ENCODE measurements at regions not wholly inside any gene's neighbourhood (a gene's known extent, or its start where the extent isn't known, plus 50 kb on each side); places are given as distances from the start of the nearest gene placed in this dataset.

GRCh38 chr7:84904561-84904960, 282.3 kb downstream of the SEMA3D start:
- TF ChIP-seq GATA3 (IDR thresholded peaks at IDR 0.05; ENCODE audit: low read depth, low read length) (no peak), GATA2 (IDR thresholded peaks at IDR 0.05; ENCODE audit: low read depth, low read length) (no peak)

GRCh38 chr7:84901366-84901765, 285.5 kb downstream of the SEMA3D start:
- TF ChIP-seq GATA2 (IDR thresholded peaks at IDR 0.05; ENCODE audit: low read depth, low read length) (no peak), GATA3 (IDR thresholded peaks at IDR 0.05; ENCODE audit: low read depth, low read length) (no peak)

GRCh38 chr7:84900215-84900614, 286.6 kb downstream of the SEMA3D start:
- TF ChIP-seq GATA2 (IDR thresholded peaks at IDR 0.05; ENCODE audit: low read depth, low read length), result no peak
- no peak for TF ChIP-seq GATA3 (IDR thresholded peaks at IDR 0.05; ENCODE audit: low read depth, low read length)

DNA sequence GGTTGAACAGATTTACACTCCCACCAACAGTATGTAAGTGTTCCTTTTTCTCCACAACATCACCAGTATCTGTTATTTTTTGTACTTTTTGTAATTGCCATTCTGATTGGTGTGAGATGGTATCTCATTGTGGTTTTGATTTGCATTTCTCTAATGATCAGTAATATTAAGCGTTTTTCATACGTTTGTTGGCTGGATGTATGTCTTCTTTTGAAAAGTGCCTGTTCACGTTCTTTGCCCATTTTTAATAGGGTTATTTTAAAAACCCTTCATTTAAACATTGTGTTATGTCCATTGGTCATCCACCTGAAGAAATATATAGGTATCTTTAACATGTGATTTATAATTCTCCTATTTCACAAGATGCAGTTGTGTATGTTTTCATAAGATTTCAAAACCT, 291.3 kb downstream of the SEMA3D start:
- TF ChIP-seq GATA2 (IDR thresholded peaks at IDR 0.05; ENCODE audit: low read depth, low read length), result no peak
- no peak for TF ChIP-seq GATA3 (IDR thresholded peaks at IDR 0.05; ENCODE audit: low read depth, low read length)

- TF ChIP-seq GATA2 (IDR thresholded peaks at IDR 0.05; ENCODE audit: low read depth, low read length) (no peak), GATA3 (IDR thresholded peaks at IDR 0.05; ENCODE audit: low read depth, low read length) (no peak)
Observed at GRCh38 chr7:84879570-84880325, 307.1 kb downstream of the SEMA3D start.

DNA sequence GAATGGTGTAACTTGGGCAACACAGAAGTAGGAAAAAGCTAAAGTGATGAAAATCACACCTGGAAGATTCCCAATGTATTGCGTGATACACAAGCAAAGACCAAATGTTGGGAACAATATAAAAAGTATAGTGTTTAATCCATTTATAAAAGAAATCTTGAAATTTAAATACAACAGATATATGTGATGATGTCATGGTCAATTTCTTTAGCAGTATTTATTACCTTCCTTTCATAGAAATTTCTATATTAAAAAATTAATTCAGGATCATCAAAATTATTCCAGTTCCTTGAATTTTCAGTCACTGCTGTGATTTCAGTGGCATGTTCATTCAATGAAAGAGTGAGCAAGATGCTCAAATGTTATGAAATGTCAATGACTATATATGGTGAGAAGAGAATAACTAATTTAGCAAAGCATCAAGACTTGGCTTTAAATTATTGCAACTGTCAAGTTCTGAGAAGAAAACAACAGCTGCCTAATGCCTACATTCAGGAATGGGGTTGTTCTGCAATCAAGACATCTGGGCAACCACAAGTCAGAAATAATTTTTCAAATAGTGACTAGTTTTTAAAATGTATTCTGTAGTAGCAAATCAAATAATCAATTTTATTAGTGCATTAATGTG, 308.8 kb downstream of the SEMA3D start:
- TF ChIP-seq GATA2 (IDR thresholded peaks at IDR 0.05; ENCODE audit: low read depth, low read length), result no peak
- TF ChIP-seq GATA3 (IDR thresholded peaks at IDR 0.05; ENCODE audit: low read depth, low read length), result no peak

DNA sequence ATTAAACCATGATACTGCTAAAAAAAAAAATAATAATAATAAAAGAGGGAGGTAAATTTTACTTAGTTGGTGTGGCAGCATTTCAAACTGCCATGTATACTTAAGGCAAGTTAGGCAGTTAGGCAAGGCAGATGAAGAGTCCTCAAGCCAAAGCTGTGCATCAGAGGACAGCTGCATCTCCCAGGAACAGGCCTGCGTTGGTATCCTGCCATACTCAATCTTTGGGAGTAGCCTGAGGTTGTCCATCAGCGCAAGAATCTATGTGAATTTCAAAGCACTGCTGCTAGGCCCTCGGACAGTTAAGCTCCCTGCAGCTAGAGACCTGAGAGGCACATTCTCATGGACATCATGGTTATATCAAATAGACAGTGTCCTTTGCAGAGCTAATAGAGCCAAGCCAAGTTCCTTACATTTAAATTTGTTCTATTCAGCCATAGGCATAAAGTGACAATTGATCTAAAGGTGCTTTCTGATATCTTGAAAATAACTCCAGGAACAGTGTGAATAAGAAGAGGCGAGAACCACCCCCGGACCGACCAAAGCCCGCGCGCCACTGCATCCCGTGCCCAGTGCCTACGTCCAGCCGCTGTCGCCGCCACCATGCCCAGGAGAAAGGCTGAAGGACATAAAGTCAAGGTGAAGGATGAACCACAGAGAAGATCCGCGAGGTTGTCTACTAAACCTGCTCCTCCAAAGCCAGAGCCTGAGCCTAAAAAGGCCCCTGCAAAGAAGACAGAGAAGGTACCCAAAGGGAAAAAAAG, 310.6 kb downstream of the SEMA3D start:
- TF ChIP-seq GATA2 (IDR thresholded peaks at IDR 0.05; ENCODE audit: low read depth, low read length), result no peak
- no peak for TF ChIP-seq GATA3 (IDR thresholded peaks at IDR 0.05; ENCODE audit: low read depth, low read length)

DNA sequence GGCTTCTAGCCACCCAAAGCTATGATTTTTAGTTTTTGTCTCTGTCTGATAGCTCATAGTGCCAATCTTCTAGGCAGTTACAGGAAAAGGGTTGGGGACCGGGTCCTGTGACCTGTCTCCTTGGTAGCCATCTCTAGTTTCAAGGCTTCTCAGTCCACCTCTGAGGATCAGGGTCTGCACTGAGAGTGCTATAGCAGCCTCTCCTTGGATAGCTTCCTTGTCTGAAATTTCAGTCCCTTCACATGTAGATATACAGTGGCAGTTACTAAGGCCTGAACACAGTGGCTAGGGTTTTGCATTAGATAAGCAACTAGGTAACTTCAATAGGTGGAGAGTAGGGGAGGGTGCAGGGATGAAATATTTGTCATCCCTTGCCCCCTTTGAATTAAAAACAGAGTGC, 321.3 kb downstream of the SEMA3D start:
- TF ChIP-seq GATA2 (IDR thresholded peaks at IDR 0.05; ENCODE audit: low read depth, low read length) (no peak), GATA3 (IDR thresholded peaks at IDR 0.05; ENCODE audit: low read depth, low read length) (no peak)

GRCh38 chr7:84857336-84857735, 329.5 kb downstream of the SEMA3D start:
- TF ChIP-seq GATA2 (IDR thresholded peaks at IDR 0.05; ENCODE audit: low read depth, low read length) (no peak), GATA3 (IDR thresholded peaks at IDR 0.05; ENCODE audit: low read depth, low read length) (no peak)

DNA sequence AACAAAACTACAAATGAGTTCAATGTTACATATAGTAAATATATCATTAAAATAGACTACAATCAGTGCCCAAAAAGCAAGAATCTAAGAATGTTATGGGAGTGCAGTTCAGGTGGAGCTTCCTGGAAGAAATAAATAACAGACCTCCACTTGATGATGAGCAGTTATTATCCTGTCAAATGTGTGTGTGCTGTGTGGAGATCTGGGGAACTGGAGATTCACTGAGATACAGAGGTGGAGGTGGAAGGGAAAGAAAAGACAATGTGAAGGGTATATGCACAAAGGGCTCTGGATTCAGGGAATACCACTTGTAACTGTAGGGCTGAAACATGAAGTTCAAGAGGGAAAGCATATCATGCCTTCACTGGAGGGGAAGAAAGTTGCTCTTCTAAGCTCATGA, 331.1 kb downstream of the SEMA3D start:
- TF ChIP-seq GATA2 (IDR thresholded peaks at IDR 0.05; ENCODE audit: low read depth, low read length) (no peak), GATA3 (IDR thresholded peaks at IDR 0.05; ENCODE audit: low read depth, low read length) (no peak)

DNA sequence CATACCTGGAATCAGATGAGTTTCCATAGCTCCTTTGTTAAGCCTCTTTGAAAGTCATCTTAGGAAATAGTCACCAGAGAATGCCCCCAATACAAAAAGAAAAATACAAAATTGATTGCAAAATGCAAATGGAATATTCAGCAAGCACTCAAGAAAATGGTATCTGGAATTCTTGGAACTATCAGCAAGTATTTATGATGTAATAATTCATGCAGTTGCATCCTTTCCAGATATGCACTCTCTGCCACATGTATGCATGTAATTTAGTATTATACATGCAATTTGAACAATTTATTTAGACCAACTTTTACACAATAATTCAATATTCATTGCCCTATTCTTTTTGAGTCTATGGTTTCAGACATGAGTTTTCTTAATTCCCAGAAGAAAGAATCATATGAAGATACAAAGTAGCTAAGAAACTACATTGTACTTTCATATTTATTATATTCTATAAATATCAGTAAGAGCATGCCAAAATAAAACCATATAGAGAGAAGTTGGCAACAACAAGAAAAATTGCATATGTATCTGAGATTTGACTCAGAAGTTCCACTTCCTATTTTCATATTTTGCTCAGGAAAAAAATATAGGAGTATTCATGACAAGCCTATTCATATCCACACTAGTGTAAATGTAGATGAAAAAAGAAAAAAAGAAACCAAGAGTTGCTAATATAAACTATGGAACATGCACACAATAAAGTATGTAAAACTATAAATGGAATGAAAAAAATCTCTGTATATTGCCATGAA, 338.5 kb downstream of the SEMA3D start:
- TF ChIP-seq GATA3 (IDR thresholded peaks at IDR 0.05; ENCODE audit: low read depth, low read length), result no peak
- no peak for TF ChIP-seq GATA2 (IDR thresholded peaks at IDR 0.05; ENCODE audit: low read depth, low read length)

DNA sequence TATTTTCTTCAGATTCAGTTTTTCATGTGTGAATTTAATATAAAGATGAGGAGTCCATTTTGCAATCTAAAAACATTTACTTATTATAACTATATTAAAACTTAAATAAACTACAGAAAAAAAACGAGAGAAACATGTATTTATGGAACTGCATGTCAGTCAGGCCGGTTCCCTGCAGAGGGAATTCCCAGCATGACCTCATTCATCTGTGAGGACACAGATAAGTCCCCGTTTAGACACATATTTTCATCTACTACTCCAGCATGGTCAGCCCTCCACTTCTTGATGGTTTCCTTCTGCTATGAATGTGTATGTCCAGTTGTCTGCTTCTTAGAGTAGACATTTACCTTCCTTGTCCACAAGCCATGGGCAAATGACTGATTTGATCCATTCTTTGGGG, 339.1 kb downstream of the SEMA3D start:
- TF ChIP-seq GATA2 (IDR thresholded peaks at IDR 0.05; ENCODE audit: low read depth, low read length) (no peak), GATA3 (IDR thresholded peaks at IDR 0.05; ENCODE audit: low read depth, low read length) (no peak)

DNA sequence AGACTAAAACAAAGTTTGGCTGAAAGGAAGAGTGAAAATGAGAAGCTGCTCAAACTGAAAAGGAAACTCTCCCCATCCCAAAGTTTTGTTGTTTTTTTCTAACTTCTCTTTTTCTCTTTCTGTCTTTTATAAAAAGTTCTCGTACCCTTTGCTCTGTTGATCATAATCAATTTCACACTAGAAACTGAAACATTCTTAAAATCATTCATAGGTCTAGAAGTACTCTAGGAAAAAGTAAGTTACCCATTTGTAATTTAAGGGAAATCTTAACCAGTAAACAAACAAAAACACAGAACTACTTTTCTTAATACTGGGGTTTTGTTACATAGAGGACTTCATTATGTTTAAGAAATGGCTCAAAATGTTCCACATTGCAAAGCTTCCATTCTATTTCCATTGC, 339.8 kb downstream of the SEMA3D start:
- TF ChIP-seq GATA3 (IDR thresholded peaks at IDR 0.05; ENCODE audit: low read depth, low read length), result no peak
- no peak for TF ChIP-seq GATA2 (IDR thresholded peaks at IDR 0.05; ENCODE audit: low read depth, low read length)

- TF ChIP-seq GATA3 (IDR thresholded peaks at IDR 0.05; ENCODE audit: low read depth, low read length), result no peak
- no peak for TF ChIP-seq GATA2 (IDR thresholded peaks at IDR 0.05; ENCODE audit: low read depth, low read length)
Observed at GRCh38 chr7:84845971-84846370, 340.9 kb downstream of the SEMA3D start.

Measured in SH-SY5Y (cell line).